ENCODE measurements at regions not wholly inside any gene's neighbourhood (a gene's known extent, or its start where the extent isn't known, plus 50 kb on each side); places are given as distances from the start of the nearest gene placed in this dataset.
"Not testable (repeated sequence)": the region's sequence is repeated elsewhere in the genome, so short reads cannot be mapped to it uniquely, and the experiment has no call there.

DNA sequence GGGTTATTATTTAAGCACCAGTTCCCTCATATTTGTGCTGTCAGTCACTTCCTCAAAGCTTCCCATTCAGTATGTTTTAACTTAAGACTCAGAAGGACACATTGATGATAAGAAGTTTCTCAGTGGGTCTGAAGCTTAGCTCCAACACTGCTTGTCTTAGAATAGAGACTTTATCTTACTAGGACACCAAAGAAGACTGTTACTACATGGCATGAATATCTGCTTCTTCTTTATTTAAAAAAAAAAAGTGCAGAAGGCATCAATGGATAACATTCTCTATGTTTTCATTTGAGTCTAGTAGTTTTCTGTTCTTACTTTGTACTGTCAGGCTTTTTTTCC lies 404.2 kb downstream of the DAD1 start:
- Histone ChIP-seq H3K9me3 (no peaks in the 10 kb centered on the region), H3K4me1 (no peaks in the 10 kb centered on the region), H3K36me3 (no peaks in the 10 kb centered on the region), H4K20me1 (no peaks in the 10 kb centered on the region), H3K27me3 (no peaks in the 10 kb centered on the region), H3K9ac (no peak overlapping the region), H3K4me2 (no peak overlapping the region), H3K27ac (no peak overlapping the region), H3K4me3 (no peak overlapping the region)
- TF ChIP-seq Cebpa-rat (IDR thresholded peaks at IDR 0.05): no peak

DNA sequence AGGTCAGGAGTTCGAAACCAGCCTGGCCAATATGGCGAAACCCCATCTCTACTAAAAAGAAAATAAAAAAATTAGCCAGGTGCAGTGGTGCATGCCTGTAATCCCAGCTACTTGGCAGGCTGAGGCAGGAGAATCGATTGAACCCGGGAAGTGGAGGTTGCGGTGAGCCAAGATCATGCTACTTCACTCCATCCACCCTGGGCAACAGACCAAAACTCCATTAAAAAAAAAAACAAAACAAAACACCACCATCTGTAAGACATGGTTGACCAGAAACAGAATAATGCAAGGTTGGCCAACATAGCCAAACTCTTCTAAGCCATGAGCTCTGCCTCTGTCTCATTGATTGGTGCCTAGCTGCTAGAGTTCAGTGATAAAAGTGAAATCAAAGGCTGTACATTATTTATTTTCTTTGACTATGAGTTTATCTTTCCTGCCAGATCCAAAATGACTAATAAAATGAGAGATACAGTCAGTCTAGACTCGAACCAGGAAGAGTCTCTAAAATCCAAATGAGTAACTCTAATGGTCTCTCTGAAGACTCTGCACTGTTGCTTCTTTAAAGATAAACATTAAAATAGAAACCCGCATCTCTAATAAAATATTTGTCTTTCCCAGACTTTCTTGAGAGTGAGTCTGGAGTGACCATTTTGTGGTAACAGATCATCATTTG lies 404.7 kb downstream of the DAD1 start:
- H3K27me3 ChIP-seq: no peaks in the 10 kb centered on the region
- H3K9ac ChIP-seq: no peak overlapping the region
- H3K4me2 ChIP-seq: no peak overlapping the region
- no peaks in the 10 kb centered on the region for H3K9me3 ChIP-seq
- H3K27ac ChIP-seq: no peak overlapping the region
- no peak for TF ChIP-seq Cebpa-rat (IDR thresholded peaks at IDR 0.05)
- no peaks in the 10 kb centered on the region for H3K4me1 ChIP-seq
- no peak overlapping the region for H3K4me3 ChIP-seq
- H4K20me1 ChIP-seq: no peaks in the 10 kb centered on the region
- no peaks in the 10 kb centered on the region for H3K36me3 ChIP-seq

DNA sequence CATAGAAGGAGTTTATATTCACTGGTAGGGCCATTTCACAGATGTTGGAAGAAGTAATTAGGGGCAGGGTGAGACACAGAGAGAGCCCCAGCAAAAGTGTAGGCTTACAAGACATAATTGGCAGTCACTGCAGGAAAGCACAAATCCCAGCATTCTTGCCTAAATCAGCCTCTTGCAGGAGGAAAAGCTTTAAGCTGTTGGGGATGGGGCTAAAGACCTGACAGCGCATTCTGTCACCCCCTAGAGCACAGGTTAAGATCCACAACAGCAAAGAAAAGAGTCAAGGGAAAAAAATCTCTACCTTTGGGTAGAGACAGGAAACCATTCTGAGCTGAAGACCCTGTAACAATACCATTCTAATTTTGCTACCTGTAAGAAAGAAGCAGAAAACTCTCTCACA lies 409.0 kb downstream of the DAD1 start:
- H3K4me1 ChIP-seq: peaks cover 18% of the 10 kb centered on the region
- TF ChIP-seq Cebpa-rat (IDR thresholded peaks at IDR 0.05): no peak

DNA sequence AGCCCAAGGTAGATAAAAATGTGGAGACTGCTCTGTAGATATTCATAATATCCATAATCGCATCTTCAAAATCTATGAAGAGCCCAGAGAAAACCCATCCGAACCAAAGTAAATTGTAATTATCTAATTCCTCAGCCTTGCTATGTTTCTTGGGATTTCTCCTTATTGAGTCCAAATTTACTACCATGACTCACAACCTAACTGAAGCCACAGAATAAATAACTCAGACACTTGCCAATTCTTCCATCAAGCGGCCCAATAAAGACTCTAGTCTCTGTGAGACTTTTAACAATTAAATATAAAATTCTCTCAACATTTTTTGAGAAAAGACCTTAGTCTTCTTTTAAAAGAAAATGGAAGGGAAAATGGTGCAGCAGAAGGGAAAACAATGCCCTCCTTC lies 409.8 kb downstream of the DAD1 start:
- H3K4me1 ChIP-seq: peaks cover 18% of the 10 kb centered on the region
- H3K9me3 ChIP-seq: no peaks in the 10 kb centered on the region
- H3K36me3 ChIP-seq: no peaks in the 10 kb centered on the region
- H3K4me3 ChIP-seq: no peak overlapping the region
- no peak overlapping the region for H3K9ac ChIP-seq
- H4K20me1 ChIP-seq: no peaks in the 10 kb centered on the region
- H3K27me3 ChIP-seq: no peaks in the 10 kb centered on the region
- H3K27ac ChIP-seq: no peak overlapping the region
- no peak overlapping the region for H3K4me2 ChIP-seq
- no peak for TF ChIP-seq Cebpa-rat (IDR thresholded peaks at IDR 0.05)

More for the DNA sequence above, 409.0 kb downstream of the DAD1 start:
- Histone ChIP-seq H4K20me1 (no peaks in the 10 kb centered on the region), H3K36me3 (no peaks in the 10 kb centered on the region), H3K27ac (no peak overlapping the region), H3K4me3 (no peak overlapping the region), H3K4me2 (no peak overlapping the region), H3K9ac (no peak overlapping the region), H3K9me3 (no peaks in the 10 kb centered on the region), H3K27me3 (no peaks in the 10 kb centered on the region)

DNA sequence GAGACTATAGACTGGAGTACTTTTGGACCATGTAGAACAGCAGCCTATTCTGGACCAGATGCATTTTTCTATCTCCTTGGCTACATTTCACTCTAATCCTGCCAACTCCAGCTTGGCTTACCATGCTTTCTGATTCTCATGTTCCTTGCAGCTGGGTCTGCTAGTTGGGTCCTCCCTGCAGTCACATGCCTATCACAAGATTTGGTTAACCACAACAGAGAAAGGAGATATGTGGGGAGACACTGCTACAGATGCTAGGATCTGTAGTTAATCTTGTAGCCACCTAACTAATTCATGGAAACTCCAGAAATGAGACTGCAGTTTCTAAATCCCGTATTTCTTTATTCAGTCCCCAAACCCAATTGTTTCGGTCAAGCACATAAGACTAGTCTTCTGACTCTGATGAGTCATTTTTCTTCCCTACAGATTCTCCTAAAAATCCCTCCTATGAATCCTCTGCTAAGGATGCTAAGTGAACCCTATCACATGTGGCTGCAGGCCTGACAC lies 410.6 kb downstream of the DAD1 start:
- no peak for TF ChIP-seq Cebpa-rat (IDR thresholded peaks at IDR 0.05)
- H3K9me3 ChIP-seq: no peaks in the 10 kb centered on the region
- H3K4me3 ChIP-seq: no peak overlapping the region
- H4K20me1 ChIP-seq: no peaks in the 10 kb centered on the region
- peak overlapping the region; percentile 45 for H3K4me2 ChIP-seq
- no peak overlapping the region for H3K27ac ChIP-seq
- peaks cover 18% of the 10 kb centered on the region for H3K4me1 ChIP-seq
- H3K36me3 ChIP-seq: no peaks in the 10 kb centered on the region
- H3K27me3 ChIP-seq: no peaks in the 10 kb centered on the region
- no peak overlapping the region for H3K9ac ChIP-seq

DNA sequence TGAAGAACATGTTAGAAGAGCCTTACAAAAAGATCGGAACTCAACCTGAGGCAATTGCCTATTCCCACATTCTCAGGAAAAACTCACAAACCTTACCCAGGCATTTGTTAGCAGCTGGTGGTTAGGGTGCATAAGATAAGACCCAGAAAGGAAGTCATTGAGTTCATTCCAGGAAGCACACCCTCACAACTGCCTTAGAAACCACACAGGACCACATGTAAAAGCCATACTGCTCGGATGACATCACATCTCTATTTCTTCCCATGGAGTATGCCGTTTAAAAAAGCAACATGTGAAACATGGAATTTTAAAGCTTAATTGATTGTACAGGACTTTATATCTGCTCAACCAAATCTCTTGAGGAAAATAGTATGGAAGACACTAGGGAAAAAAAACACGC lies 411.2 kb downstream of the DAD1 start:
- Histone ChIP-seq H3K36me3 (no peaks in the 10 kb centered on the region), H4K20me1 (no peaks in the 10 kb centered on the region), H3K4me3 (no peak overlapping the region), H3K4me1 (peaks cover 18% of the 10 kb centered on the region), H3K27me3 (no peaks in the 10 kb centered on the region), H3K4me2 (peak overlapping the region; percentile 45), H3K9ac (no peak overlapping the region), H3K9me3 (no peaks in the 10 kb centered on the region), H3K27ac (no peak overlapping the region)
- TF ChIP-seq Cebpa-rat (IDR thresholded peaks at IDR 0.05): no peak

DNA sequence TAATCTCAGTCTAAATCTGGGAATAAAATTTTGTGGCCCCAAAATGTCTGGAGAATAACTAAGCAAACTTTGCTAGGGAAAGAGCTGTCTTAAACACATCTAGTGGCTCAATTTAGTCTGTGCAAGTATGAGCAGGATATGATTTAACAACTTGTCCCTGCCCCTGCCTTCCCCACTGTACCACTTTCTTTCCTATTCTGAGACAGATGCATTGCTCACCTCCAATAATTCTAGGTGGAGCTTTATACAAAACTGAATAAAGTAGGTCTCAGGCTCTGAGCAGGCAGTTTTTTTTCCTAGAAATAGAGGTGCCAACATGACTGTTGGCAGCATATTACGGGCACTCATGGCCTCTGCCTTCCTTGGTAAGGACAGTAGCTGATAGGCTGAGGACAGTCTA lies 412.1 kb downstream of the DAD1 start:
- no peak overlapping the region for H3K4me3 ChIP-seq
- H3K9ac ChIP-seq: no peak overlapping the region
- H3K4me2 ChIP-seq: no peak overlapping the region
- H3K36me3 ChIP-seq: no peaks in the 10 kb centered on the region
- TF ChIP-seq Cebpa-rat (IDR thresholded peaks at IDR 0.05): no peak
- H3K4me1 ChIP-seq: peaks cover 18% of the 10 kb centered on the region
- H3K9me3 ChIP-seq: no peaks in the 10 kb centered on the region
- H4K20me1 ChIP-seq: no peaks in the 10 kb centered on the region
- H3K27me3 ChIP-seq: no peaks in the 10 kb centered on the region
- no peak overlapping the region for H3K27ac ChIP-seq

DNA sequence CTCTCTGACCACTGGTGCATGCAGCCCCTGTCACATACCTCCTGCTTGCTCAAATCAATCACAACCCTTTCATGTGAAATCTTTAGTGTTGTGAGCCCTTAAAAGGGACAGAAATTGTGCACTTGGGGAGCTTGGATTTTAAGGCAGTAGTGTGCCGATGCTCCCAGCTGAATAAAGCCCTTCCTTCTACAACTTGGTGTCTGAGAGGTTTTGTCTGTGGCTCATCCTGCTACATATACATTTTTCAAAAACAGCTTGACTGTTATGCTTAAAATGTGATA lies 413.8 kb downstream of the DAD1 start:
- H3K27ac ChIP-seq, H3K4me2 ChIP-seq, H3K9me3 ChIP-seq, H4K20me1 ChIP-seq, H3K27me3 ChIP-seq, H3K36me3 ChIP-seq, H3K4me3 ChIP-seq, H3K9ac ChIP-seq: not testable (repeated sequence)
- peaks cover 18% of the 10 kb centered on the region for H3K4me1 ChIP-seq

DNA sequence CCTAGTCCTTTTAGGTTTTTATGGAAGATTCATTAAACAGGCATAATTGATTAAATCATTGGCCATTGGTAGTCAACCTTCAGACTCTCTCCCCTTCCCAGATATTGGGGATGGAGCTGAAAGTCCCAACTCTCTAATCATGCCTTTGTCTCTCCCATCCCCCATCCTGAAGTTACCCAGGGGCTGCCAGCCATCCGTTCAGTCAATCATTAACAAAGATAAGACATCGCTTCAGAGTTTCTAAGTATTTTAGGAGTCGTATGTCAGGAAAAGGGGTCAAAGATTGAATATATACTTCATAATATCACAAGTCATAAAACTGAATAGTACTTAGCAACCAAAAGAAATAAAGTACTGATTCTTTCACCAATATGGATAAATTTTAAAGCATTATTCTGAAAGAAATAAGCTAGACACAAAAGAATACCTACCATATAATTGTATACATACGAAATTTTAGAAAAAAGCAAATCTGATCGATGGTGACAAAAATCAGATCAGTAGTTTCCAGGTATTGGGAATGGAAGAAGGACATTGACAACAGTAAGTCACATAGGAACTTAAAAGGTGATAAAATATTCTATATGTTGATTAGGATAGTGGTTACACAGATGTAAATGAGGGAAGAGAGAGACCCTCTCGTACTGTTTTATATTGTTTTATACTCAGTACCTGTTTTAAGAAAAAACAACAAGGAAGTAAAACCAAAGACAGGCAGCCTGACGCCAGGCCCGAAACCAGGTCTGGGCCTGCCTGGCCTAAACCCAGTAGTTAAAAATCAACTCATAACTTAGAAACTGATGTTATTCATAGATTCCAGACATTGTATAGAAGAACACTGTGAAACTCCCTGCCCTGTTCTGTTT lies 414.4 kb downstream of the DAD1 start:
- H3K27ac ChIP-seq: no peak overlapping the region
- no peak overlapping the region for H3K9ac ChIP-seq
- H3K36me3 ChIP-seq: no peaks in the 10 kb centered on the region
- no peak overlapping the region for H3K4me2 ChIP-seq
- H3K9me3 ChIP-seq: no peaks in the 10 kb centered on the region
- peaks cover 18% of the 10 kb centered on the region for H3K4me1 ChIP-seq
- TF ChIP-seq Cebpa-rat (IDR thresholded peaks at IDR 0.05): no peak
- no peaks in the 10 kb centered on the region for H4K20me1 ChIP-seq
- no peaks in the 10 kb centered on the region for H3K27me3 ChIP-seq
- H3K4me3 ChIP-seq: no peak overlapping the region

DNA sequence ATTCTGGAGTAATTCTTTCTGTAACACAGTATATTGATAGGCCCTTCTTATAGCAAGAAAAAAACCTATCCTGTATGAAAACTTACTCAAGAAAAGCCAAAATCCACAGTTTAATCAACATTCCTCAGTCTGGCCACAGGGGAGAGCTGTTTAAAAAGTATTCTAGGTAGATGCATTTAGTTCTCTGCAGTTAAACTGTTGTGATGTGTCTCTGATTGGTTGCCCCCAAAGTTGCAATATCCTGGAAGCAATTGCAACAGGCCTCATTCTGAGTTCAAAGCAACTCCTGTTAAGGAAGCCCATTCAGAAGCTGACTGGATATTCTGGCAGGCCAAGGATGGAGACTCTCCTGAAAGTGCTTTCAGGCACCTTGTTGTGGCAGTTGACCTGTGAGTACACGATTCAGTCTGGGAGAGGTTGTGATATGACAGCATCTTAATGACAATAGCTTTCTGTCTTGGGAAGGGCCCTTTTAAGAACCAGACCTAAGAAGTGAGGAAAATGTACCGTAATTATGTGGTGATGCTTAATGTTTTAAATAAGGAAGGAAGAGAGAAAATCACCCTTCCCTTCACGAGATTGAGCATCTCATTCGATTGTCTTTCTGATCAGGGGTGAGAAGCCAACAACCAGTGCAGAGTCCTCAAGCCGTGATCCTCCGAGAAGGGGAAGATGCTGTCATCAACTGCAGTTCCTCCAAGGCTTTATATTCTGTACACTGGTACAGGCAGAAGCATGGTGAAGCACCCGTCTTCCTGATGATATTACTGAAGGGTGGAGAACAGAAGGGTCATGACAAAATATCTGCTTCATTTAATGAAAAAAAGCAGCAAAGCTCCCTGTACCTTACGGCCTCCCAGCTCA lies 420.7 kb downstream of the DAD1 start:
- no peaks in the 10 kb centered on the region for H3K36me3 ChIP-seq
- H3K9ac ChIP-seq: no peak overlapping the region
- no peaks in the 10 kb centered on the region for H4K20me1 ChIP-seq
- no peaks in the 10 kb centered on the region for H3K27me3 ChIP-seq
- H3K4me1 ChIP-seq: peaks cover 7% of the 10 kb centered on the region
- TF ChIP-seq Cebpa-rat (IDR thresholded peaks at IDR 0.05): no peak
- no peak overlapping the region for H3K4me3 ChIP-seq
- no peaks in the 10 kb centered on the region for H3K9me3 ChIP-seq
- no peak overlapping the region for H3K4me2 ChIP-seq
- no peak overlapping the region for H3K27ac ChIP-seq

Measured in BLaER1 (cell line).